ENCODE measurements at regions not wholly inside any gene's neighbourhood (a gene's known extent, or its start where the extent isn't known, plus 50 kb on each side); places are given as distances from the start of the nearest gene placed in this dataset.

DNA sequence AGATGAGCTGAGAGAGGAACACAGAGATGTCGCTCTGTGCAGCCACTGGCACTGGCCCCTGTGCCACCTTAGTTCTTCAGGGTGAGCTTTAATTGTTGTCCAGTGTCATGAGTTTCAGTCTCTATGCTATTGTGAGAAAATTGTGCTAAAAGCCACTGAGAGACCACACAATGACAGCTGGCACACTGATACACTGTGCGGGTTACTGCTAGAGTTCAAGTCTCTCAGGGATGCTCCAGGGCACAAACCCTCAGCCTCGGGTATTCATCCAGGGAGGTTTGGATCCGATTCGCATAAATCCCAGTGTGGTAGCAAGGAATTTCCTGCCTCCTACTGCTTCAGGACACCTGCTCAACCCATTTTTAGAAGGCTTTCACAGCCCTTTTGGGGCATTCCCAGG, 68.1 kb upstream of the EDNRB start:
- TF ChIP-seq, protein P1, sequence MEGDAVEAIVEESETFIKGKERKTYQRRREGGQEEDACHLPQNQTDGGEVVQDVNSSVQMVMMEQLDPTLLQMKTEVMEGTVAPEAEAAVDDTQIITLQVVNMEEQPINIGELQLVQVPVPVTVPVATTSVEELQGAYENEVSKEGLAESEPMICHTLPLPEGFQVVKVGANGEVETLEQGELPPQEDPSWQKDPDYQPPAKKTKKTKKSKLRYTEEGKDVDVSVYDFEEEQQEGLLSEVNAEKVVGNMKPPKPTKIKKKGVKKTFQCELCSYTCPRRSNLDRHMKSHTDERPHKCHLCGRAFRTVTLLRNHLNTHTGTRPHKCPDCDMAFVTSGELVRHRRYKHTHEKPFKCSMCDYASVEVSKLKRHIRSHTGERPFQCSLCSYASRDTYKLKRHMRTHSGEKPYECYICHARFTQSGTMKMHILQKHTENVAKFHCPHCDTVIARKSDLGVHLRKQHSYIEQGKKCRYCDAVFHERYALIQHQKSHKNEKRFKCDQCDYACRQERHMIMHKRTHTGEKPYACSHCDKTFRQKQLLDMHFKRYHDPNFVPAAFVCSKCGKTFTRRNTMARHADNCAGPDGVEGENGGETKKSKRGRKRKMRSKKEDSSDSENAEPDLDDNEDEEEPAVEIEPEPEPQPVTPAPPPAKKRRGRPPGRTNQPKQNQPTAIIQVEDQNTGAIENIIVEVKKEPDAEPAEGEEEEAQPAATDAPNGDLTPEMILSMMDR (IDR thresholded peaks at IDR 0.05): no peak
- TF ChIP-seq POLR2A (IDR thresholded peaks at IDR 0.05) (no peak), EP300 (IDR thresholded peaks at IDR 0.05) (no peak), POLR2AphosphoS5 (IDR thresholded peaks at IDR 0.05) (no peak)
